H1 (cell line): ENCODE measurements at regions not wholly inside any gene's neighbourhood (a gene's known extent, or its start where the extent isn't known, plus 50 kb on each side); places are given as distances from the start of the nearest gene placed in this dataset.

ENCODE experiments used
- CTCF ChIA-PET: fragments of 300-600 bp; sonication (Branson Sonifier 250); formaldehyde crosslinking; loops from one replicate; lab custom pipeline; 2021; ENCODE audit not compliant: partially characterized antibody; lab: Charles Lee
- POLR2A ChIA-PET: fragments of 300-600 bp; sonication (Branson Sonifier 250); formaldehyde crosslinking; loops from one replicate; lab custom pipeline; 2021; ENCODE audit warnings: inconsistent platforms; ENCODE audit not compliant: partially characterized antibody; lab: Charles Lee
- DNase-seq, 2 experiments: peaks; one replicate each; pipeline versions ENCODE4 v3.0.0 to v3.0.0-alpha.2; 2010 to 2022; ENCODE audit warnings: low spot score in 2 of 2, low read depth in 1 of 2, mixed read lengths in 1 of 2
- FAIRE-seq: peaks from 2 replicates; lab custom pipeline; 2011; peaks lifted over from hg19 to GRCh38; lab: Jason Lieb, UNC
- H2AFZ ChIP-seq: 2 replicates; pipeline ENCODE4 v1.8.1; 2012; ENCODE audit warnings: low read length, inconsistent platforms
- H2AK5ac ChIP-seq: 2 replicates; pipeline ENCODE4 v1.6.1; 2013; ENCODE audit warnings: low read depth, low read length
- H2BK120ac ChIP-seq: replicated peaks from 2 replicates; pipeline ENCODE3; 2013; ENCODE audit warnings: low read depth, low read length, inconsistent platforms
- H2BK12ac ChIP-seq: 2 replicates; pipeline ENCODE4 v1.6.1; 2013; ENCODE audit warnings: low read depth, low read length
- H2BK15ac ChIP-seq: 2 replicates; pipeline ENCODE4 v1.6.1; 2013; ENCODE audit warnings: low read length
- H2BK20ac ChIP-seq: 2 replicates; pipeline ENCODE4 v1.6.1; 2013; ENCODE audit warnings: low read length
- H2BK5ac ChIP-seq: 2 replicates; pipeline ENCODE4 v1.6.1; 2013; ENCODE audit warnings: low read depth, low read length
- H3K14ac ChIP-seq: 2 replicates; pipeline ENCODE4 v1.6.1; 2013; ENCODE audit warnings: inconsistent platforms; ENCODE audit not compliant: insufficient read length
- H3K18ac ChIP-seq: 2 replicates; pipeline ENCODE4 v1.6.1; 2013; ENCODE audit warnings: low read length; ENCODE audit errors: extremely low read depth
- H3K23ac ChIP-seq: 2 replicates; pipeline ENCODE4 v1.6.1; 2013; ENCODE audit warnings: inconsistent platforms; ENCODE audit not compliant: insufficient read length
- H3K23me2 ChIP-seq: 2 replicates; pipeline ENCODE4 v1.6.1; 2013; ENCODE audit warnings: low read depth, low read length
- H3K27ac ChIP-seq: 2 replicates; pipeline ENCODE4 v1.6.1; 2011; ENCODE audit warnings: low read depth, low read length, inconsistent platforms
- H3K27me3 ChIP-seq, 4 experiments: replicated peaks in 1 of 4; 1 replicate in 1 of 4; 2 replicates in 3 of 4; pipeline versions ENCODE4 v1.6.1 to v1.8.1; 2011 to 2013; ENCODE audit warnings: low read length in 3 of 4, mild to moderate bottlenecking in 3 of 4, inconsistent platforms in 2 of 4, mixed read lengths in 2 of 4, moderate library complexity in 1 of 4; ENCODE audit not compliant: control insufficient read depth in 3 of 4, insufficient read depth in 3 of 4; ENCODE audit errors: extremely low read depth in 1 of 4
- H3K36me3 ChIP-seq, 4 experiments: 2 replicates each; pipeline versions ENCODE4 v1.6.1 to v1.8.1; 2011 to 2013; ENCODE audit warnings: mild to moderate bottlenecking in 4 of 4, low read length in 3 of 4, moderate library complexity in 2 of 4, control low read depth in 1 of 4, inconsistent platforms in 1 of 4; ENCODE audit not compliant: insufficient read depth in 4 of 4, control insufficient read depth in 2 of 4
- H3K4ac ChIP-seq: replicated peaks from 2 replicates; pipeline ENCODE3; 2013; ENCODE audit warnings: low read length, low read depth, mixed read lengths, inconsistent platforms; ENCODE audit not compliant: insufficient read length
- H3K4me1 ChIP-seq, 4 experiments: replicated peaks in 1 of 4; 1 replicate in 1 of 4; 2 replicates in 3 of 4; pipeline versions ENCODE4 v1.6.1 to v1.8.1; 2011 to 2013; ENCODE audit warnings: low read length in 3 of 4, inconsistent platforms in 2 of 4, mixed read lengths in 1 of 4; ENCODE audit not compliant: insufficient read depth in 4 of 4, control insufficient read depth in 3 of 4
- H3K4me2 ChIP-seq, 2 experiments: 2 replicates each; pipeline versions ENCODE4 v1.6.1 to v1.8.1; 2011 to 2013; ENCODE audit warnings: low read depth in 2 of 2, low read length in 2 of 2, control low read depth in 1 of 2, inconsistent platforms in 1 of 2, mild to moderate bottlenecking in 1 of 2; ENCODE audit not compliant: insufficient read depth in 1 of 2
- H3K4me3 ChIP-seq, 4 experiments: fragments of 200-600, 300-600 bp in 1 of 4; sonication (generic), shearing (Covaris generic), sonication (Bioruptor Twin) in 1 of 4; 2 replicates each; pipeline versions ENCODE4 v1.5.1 to v1.8.1; 2011 to 2016; ENCODE audit warnings: low read length in 4 of 4, low read depth in 3 of 4, control low read depth in 2 of 4, inconsistent platforms in 2 of 4, mild to moderate bottlenecking in 2 of 4, mixed read lengths in 1 of 4, moderate library complexity in 1 of 4; ENCODE audit not compliant: insufficient read depth in 2 of 4; ENCODE audit errors: extremely low read depth in 1 of 4
- H3K56ac ChIP-seq: replicated peaks from 2 replicates; pipeline ENCODE3; 2013; ENCODE audit warnings: low read depth, mild to moderate bottlenecking, mixed read lengths, low read length, inconsistent platforms; ENCODE audit not compliant: insufficient read length
- H3K79me1 ChIP-seq: 2 replicates; pipeline ENCODE4 v1.6.1; 2013; ENCODE audit warnings: low read depth, low read length, control low read depth
- H3K79me2 ChIP-seq, 2 experiments: 2 replicates each; pipeline versions ENCODE4 v1.6.1 to v1.8.1; 2012 to 2013; ENCODE audit warnings: low read length in 2 of 2, mild to moderate bottlenecking in 2 of 2, inconsistent platforms in 1 of 2; ENCODE audit not compliant: insufficient read depth in 2 of 2, control insufficient read depth in 1 of 2
- H3K9ac ChIP-seq, 4 experiments: replicated peaks in 1 of 4; 1 replicate in 1 of 4; 2 replicates in 3 of 4; pipeline versions ENCODE4 v1.6.1 to v1.8.1; 2011 to 2013; ENCODE audit warnings: low read depth in 3 of 4, low read length in 3 of 4, control low read depth in 2 of 4, mild to moderate bottlenecking in 2 of 4, moderate library complexity in 2 of 4, inconsistent platforms in 1 of 4; ENCODE audit errors: extremely low read depth in 1 of 4
- H3K9me3 ChIP-seq, 2 experiments: 2 replicates each; pipeline versions ENCODE4 v1.6.1 to v1.8.1; 2012 to 2013; ENCODE audit warnings: mild to moderate bottlenecking in 2 of 2, moderate library complexity in 2 of 2, control low read depth in 1 of 2, inconsistent platforms in 1 of 2, low read depth in 1 of 2, low read length in 1 of 2, mixed read lengths in 1 of 2; ENCODE audit not compliant: insufficient read depth in 2 of 2
- H4K20me1 ChIP-seq, 2 experiments: replicated peaks in 1 of 2; 2 replicates each; pipeline versions ENCODE3 to v1.8.1; 2011 to 2013; ENCODE audit warnings: inconsistent platforms in 2 of 2, low read length in 2 of 2, mild to moderate bottlenecking in 1 of 2; ENCODE audit not compliant: insufficient read depth in 2 of 2, control insufficient read depth in 1 of 2
- H4K5ac ChIP-seq: 2 replicates; pipeline ENCODE4 v1.6.1; 2013; ENCODE audit warnings: low read length, low read depth, mixed read lengths, inconsistent platforms; ENCODE audit not compliant: insufficient read length
- H4K8ac ChIP-seq: 2 replicates; pipeline ENCODE4 v1.8.0; 2013; ENCODE audit warnings: mild to moderate bottlenecking, moderate library complexity, low read length, inconsistent platforms; ENCODE audit not compliant: insufficient read depth; ENCODE audit errors: extremely low read depth
- H4K91ac ChIP-seq: replicated peaks from 2 replicates; pipeline ENCODE3; 2013; ENCODE audit warnings: low read length, mixed read lengths, inconsistent platforms; ENCODE audit not compliant: insufficient read length
- JUN ChIP-seq: IDR thresholded peaks from 2 replicates; pipeline ENCODE4 v1.6.1; 2011; ENCODE audit warnings: low read depth, mild to moderate bottlenecking, improper control_type of control experiment, low read length
- NANOG ChIP-seq: IDR thresholded peaks from 2 replicates; pipeline ENCODE4 v1.6.1; 2011; ENCODE audit warnings: low read length, low read depth, mild to moderate bottlenecking, inconsistent platforms; ENCODE audit not compliant: insufficient read depth, poor library complexity, severe bottlenecking
- SUZ12 ChIP-seq: fragments of 200-600 bp; sonication (generic); IDR thresholded peaks from 2 replicates; pipeline ENCODE4 v1.6.1; 2012; ENCODE audit warnings: mild to moderate bottlenecking, inconsistent platforms, low read length, moderate library complexity, mixed read lengths
- WGBS, 2 experiments: shearing (Covaris generic) in 1 of 2; methylation state at CpG; one replicate each; pipeline versions ENCODE4 v1.1.6 to v1.1.7; 2013 to 2015; ENCODE audit warnings: low lambda C conversion rate in 2 of 2, mixed read lengths in 2 of 2, inconsistent platforms in 1 of 2, low coverage in 1 of 2, missing lambda C conversion rate in 1 of 2; ENCODE audit not compliant: insufficient replicate concordance in 2 of 2, insufficient coverage in 1 of 2, insufficient read length in 1 of 2; ENCODE audit errors: extremely low coverage in 1 of 2, missing lambda C conversion rate in 1 of 2; 5-methylcytosine and 5-hydroxymethylcytosine counted together

DNA sequence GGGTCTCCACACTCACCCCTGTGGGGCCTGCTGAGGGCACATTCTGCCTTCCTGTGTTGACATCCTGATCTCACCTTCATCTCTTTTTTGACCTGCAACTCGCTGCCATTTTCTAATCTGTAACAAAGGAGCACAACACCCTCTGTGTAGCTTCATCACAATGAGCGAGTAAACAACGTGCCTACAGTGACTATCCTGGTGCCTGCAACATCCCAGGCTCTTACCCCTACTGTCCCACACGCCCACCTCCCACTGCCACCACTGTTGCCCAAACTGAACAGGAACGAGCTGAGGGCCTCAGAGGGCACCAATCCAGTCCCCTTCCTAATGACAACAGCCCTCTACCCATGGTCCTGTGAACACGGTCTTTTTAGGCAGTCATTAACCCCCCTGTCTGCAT is 102.2 kb upstream of the GJB6 start:
- H3K56ac ChIP-seq: no peak overlapping the region
- H3K79me1 ChIP-seq: no peaks in the 10 kb centered on the region
- H3K4ac ChIP-seq: no peak overlapping the region
- no peak overlapping the region for H4K91ac ChIP-seq
- H2AK5ac ChIP-seq: no peak overlapping the region
- H2BK120ac ChIP-seq: no peak overlapping the region
- H3K27me3 ChIP-seq: no peaks in the 10 kb centered on the region; a peak in 1 of 7 replicates
- no peak overlapping the region for H3K9ac ChIP-seq
- no peak overlapping the region for H2BK20ac ChIP-seq
- H2BK15ac ChIP-seq: no peak overlapping the region
- H4K5ac ChIP-seq: no peak overlapping the region
- H4K20me1 ChIP-seq: no peaks in the 10 kb centered on the region
- H3K27ac ChIP-seq: no peak overlapping the region
- no peak overlapping the region for H3K14ac ChIP-seq
- H4K8ac ChIP-seq: no peak overlapping the region
- no peak overlapping the region for H2AFZ ChIP-seq
- ChIA-PET POLR2A (no interaction called here), CTCF (no interaction called here)
- H3K9me3 ChIP-seq: no peaks in the 10 kb centered on the region
- no peak overlapping the region for H3K4me2 ChIP-seq
- H3K23me2 ChIP-seq: no peaks in the 10 kb centered on the region
- H3K79me2 ChIP-seq: no peaks in the 10 kb centered on the region
- H3K4me3 ChIP-seq: no peak overlapping the region
- no peak overlapping the region for H3K18ac ChIP-seq
- TF ChIP-seq JUN: no peak
- no peak for TF ChIP-seq SUZ12
- TF ChIP-seq NANOG: no peak
- no peak for DNase-seq
- peaks cover 0 to 7% (median 0%) of the 10 kb centered on the region in 4 experiments; a peak in 3 of 7 replicates for H3K4me1 ChIP-seq
- H2BK12ac ChIP-seq: no peak overlapping the region
- FAIRE-seq: no peak
- H3K23ac ChIP-seq: no peak overlapping the region
- no peak overlapping the region for H2BK5ac ChIP-seq
- no peaks in the 10 kb centered on the region for H3K36me3 ChIP-seq
- 85% methylated on average over 6 of the region's 6 CpGs; no CpG with 5 or more reads in 1 of the 2 experiments for WGBS, 2 experiments
